Prostate gland (tissue), 2 donors: ENCODE measurements at regions not wholly inside any gene's neighbourhood (a gene's known extent, or its start where the extent isn't known, plus 50 kb on each side); places are given as distances from the start of the nearest gene placed in this dataset.

Source experiments
- CTCF ChIP-seq, 4 experiments: fragments of 200-600 bp in 2 of 4; fragments of 450-650 bp in 2 of 4; sonication (generic) in 2 of 4; IDR thresholded peaks; 1 replicate in 3 of 4; 2 replicates in 1 of 4; pipeline ENCODE4 v1.5.1; 2016 to 2019; ENCODE audit warnings: antibody characterized with exemption in 4 of 4, mild to moderate bottlenecking in 2 of 4, moderate library complexity in 2 of 4
- POLR2A ChIP-seq: fragments of 450-650 bp; IDR thresholded peaks from one replicate; pipeline ENCODE4 v1.6.1; 2016; ENCODE audit warnings: antibody characterized with exemption, mild to moderate bottlenecking

GRCh38 chr3:25056803-25057351, 371.2 kb upstream of the RARB start:
- TF ChIP-seq POLR2A, result no peak
- no peak for TF ChIP-seq CTCF (IDR thresholded peaks at IDR 0.05)
